Amniotic stem cell (primary cell): ENCODE measurements at regions not wholly inside any gene's neighbourhood (a gene's known extent, or its start where the extent isn't known, plus 50 kb on each side); places are given as distances from the start of the nearest gene placed in this dataset.
"Not testable (repeated sequence)": the region's sequence is repeated elsewhere in the genome, so short reads cannot be mapped to it uniquely, and the experiment has no call there.

Source experiments
- DNase-seq: peaks from one replicate; lab custom pipeline; 2025; lab: John Stamatoyannopoulos, UW

DNA sequence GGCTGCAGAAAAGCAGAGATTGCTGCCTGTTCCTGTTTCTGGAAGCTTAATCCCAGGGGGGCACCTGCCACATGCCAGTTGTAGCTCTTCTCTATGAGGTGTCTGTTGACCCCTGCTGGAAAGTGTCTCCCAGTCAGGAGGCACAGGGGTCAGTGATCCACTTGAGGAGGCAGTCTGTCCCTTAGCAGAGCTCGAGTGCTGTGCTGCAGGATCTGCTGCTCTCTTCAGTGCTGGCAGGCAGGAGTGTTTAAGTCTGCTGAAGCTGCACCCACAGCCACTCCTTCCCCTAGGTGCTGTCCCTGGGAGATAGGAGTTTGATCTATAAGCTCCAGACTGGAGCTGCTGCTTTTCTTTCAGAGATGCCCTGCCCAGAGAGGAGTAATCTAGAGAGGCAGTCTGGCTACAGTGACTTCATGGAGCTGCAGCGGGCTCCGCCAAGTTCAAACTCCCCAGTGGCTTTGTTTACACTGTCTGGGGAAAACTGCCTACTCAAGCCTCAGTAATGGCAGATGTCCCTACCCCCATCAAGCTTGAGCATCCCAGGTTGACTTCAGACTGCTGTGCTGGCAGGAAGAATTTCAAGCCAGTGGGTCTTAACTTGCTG, 57.6 kb upstream of the CROT start:
- DNase-seq, result no peak

DNA sequence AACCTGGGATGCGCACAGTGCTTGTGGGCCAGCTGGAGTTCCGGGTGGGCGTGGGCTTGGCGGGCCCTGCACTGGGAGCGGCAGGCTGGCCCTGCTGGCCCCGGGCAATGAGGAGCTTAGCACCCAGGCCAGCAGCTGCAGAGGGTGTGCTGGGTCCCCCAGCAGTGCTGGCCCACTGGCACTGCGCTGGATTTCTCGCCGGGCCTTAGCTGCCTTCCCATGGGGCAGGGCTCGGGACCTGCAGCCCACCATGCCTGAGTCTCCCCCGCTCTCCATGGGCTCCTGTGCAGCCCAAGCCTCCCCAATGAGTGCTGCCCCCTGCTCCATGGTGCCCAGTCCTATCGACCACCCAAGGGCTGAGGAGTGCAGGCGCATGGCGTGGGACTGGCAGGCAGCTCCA, 56.7 kb upstream of the CROT start:
- DNase-seq, result not testable (repeated sequence)

DNA sequence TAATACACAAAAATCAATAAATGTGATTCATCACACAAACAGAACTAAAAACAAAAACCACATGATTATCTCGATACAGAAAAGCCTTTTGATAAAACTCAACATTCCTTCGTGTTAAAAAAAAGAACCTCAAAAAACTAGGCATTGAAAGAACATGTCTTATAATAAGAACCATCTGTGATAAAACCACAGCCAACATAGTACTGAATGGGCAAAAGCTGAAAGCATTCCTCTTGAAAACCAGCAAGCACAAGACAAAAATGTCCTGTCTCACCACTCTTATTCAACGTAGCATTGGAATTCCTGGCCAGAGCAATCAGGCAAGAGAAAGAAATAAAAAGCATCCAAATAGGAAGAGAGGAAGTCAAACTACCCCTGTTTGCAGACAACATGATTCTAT, 49.9 kb upstream of the CROT start:
- peak; percentile 7 for DNase-seq
